ENCODE measurements at regions not wholly inside any gene's neighbourhood (a gene's known extent, or its start where the extent isn't known, plus 50 kb on each side); places are given as distances from the start of the nearest gene placed in this dataset.

- no peak for DNase-seq
- intact Hi-C loops (cut with DNase I): no loop called here
- no peak for ATAC-seq (ENCODE audit: poor library complexity)
Observed at GRCh38 chr14:30484976-30485375, 74.0 kb upstream of the G2E3 start.

GRCh38 chr14:30496852-30497251, 62.1 kb upstream of the G2E3 start:
- intact Hi-C loops (cut with DNase I): no loop called here
- no peak for DNase-seq
- no peak for ATAC-seq (ENCODE audit: poor library complexity)

- no peak for DNase-seq
- no peak for ATAC-seq (ENCODE audit: poor library complexity)
- intact Hi-C loops (cut with DNase I): no loop called here
Observed at GRCh38 chr14:30499358-30499757, 59.6 kb upstream of the G2E3 start.

GRCh38 chr14:30500222-30500621, 58.7 kb upstream of the G2E3 start:
- ATAC-seq (ENCODE audit: poor library complexity): no peak
- intact Hi-C loops (cut with DNase I): no loop called here
- DNase-seq: no peak

- DNase-seq (no peak), ATAC-seq (ENCODE audit: poor library complexity) (no peak)
- intact Hi-C loops (cut with DNase I): no loop called here
Observed at GRCh38 chr14:30507209-30507608, 51.7 kb upstream of the G2E3 start.

Measured in Right ventricle myocardium superior (tissue), 1 donor.